HG03060 (cell line): ENCODE measurements at regions not wholly inside any gene's neighbourhood (a gene's known extent, or its start where the extent isn't known, plus 50 kb on each side); places are given as distances from the start of the nearest gene placed in this dataset.
A peak's percentile ranks its signal among the peaks of the same experiment; 100 is the strongest.
"Not testable (repeated sequence)": the region's sequence is repeated elsewhere in the genome, so short reads cannot be mapped to it uniquely, and the experiment has no call there.

Source experiments
- ATAC-seq: cut with Tn5 transposase; IDR thresholded peaks from one replicate; pipeline ENCODE4 v1.9.1; 2021; ENCODE audit warnings: low read depth, moderate number of reproducible peaks; ENCODE audit not compliant: unreplicated experiment

- ATAC-seq: no peak
Measured at GRCh38 chr11:116052603-116053547, 548.7 kb upstream of the CADM1 start.

GRCh38 chr11:116051494-116051893 lies 547.3 kb upstream of the CADM1 start:
- no peak for ATAC-seq

- no peak for ATAC-seq
Measured at GRCh38 chr11:116049383-116049782, 545.2 kb upstream of the CADM1 start.

- ATAC-seq: no peak
Measured at GRCh38 chr11:116046127-116046526, 541.9 kb upstream of the CADM1 start.

GRCh38 chr11:116044941-116045340 lies 540.7 kb upstream of the CADM1 start:
- ATAC-seq: no peak

GRCh38 chr11:116044520-116044919 lies 540.3 kb upstream of the CADM1 start:
- no peak for ATAC-seq

- ATAC-seq: no peak
Measured at GRCh38 chr11:116043857-116044256, 539.6 kb upstream of the CADM1 start.

GRCh38 chr11:116043059-116043458 lies 538.8 kb upstream of the CADM1 start:
- ATAC-seq: not testable (repeated sequence)

GRCh38 chr11:116042146-116042545 lies 537.9 kb upstream of the CADM1 start:
- ATAC-seq: no peak

- ATAC-seq: no peak
Measured at GRCh38 chr11:116037861-116038260, 533.6 kb upstream of the CADM1 start.

- ATAC-seq: no peak
Measured at GRCh38 chr11:116035977-116036376, 531.8 kb upstream of the CADM1 start.

GRCh38 chr11:116033931-116034553 lies 529.8 kb upstream of the CADM1 start:
- ATAC-seq: no peak

- ATAC-seq: no peak
Measured at GRCh38 chr11:116030697-116031331, 526.6 kb upstream of the CADM1 start.

GRCh38 chr11:116028506-116028905 lies 524.3 kb upstream of the CADM1 start:
- ATAC-seq: not testable (repeated sequence)

GRCh38 chr11:115999437-115999836 lies 495.2 kb upstream of the CADM1 start:
- ATAC-seq: no peak

- no peak for ATAC-seq
Measured at GRCh38 chr11:115996808-115997188, 492.6 kb upstream of the CADM1 start.

- peak; percentile 96 for ATAC-seq
Measured at GRCh38 chr11:115996125-115996807, 492.1 kb upstream of the CADM1 start.

- no peak for ATAC-seq
Measured at GRCh38 chr11:115993590-115993989, 489.4 kb upstream of the CADM1 start.

- ATAC-seq: no peak
Measured at GRCh38 chr11:115990004-115990447, 485.8 kb upstream of the CADM1 start.

GRCh38 chr11:115985896-115986295 lies 481.7 kb upstream of the CADM1 start:
- ATAC-seq: no peak

- no peak for ATAC-seq
Measured at GRCh38 chr11:115984228-115984627, 480.0 kb upstream of the CADM1 start.
